DMS153 treated with DMSO at 0.1 percent for 48 hours (cell line): ENCODE measurements at regions not wholly inside any gene's neighbourhood (a gene's known extent, or its start where the extent isn't known, plus 50 kb on each side); places are given as distances from the start of the nearest gene placed in this dataset.

ENCODE experiments used
- DNase-seq: peaks from one replicate; lab custom pipeline; 2025; ENCODE audit not compliant: unreplicated experiment; lab: John Stamatoyannopoulos, UW

- no peak for DNase-seq
Measured at GRCh38 chr16:51035711-51036110, 115.4 kb downstream of the SALL1 start.

GRCh38 chr16:51035110-51035498, 116.0 kb downstream of the SALL1 start:
- no peak for DNase-seq

- DNase-seq, result peak; percentile 29
Measured at GRCh38 chr16:51034481-51035109, 116.5 kb downstream of the SALL1 start.

GRCh38 chr16:51031598-51031997, 119.5 kb downstream of the SALL1 start:
- DNase-seq, result no peak

GRCh38 chr16:51030516-51030915, 120.6 kb downstream of the SALL1 start:
- DNase-seq, result no peak

GRCh38 chr16:51025588-51026290, 125.3 kb downstream of the SALL1 start:
- no peak for DNase-seq

GRCh38 chr16:51024703-51025102, 126.4 kb downstream of the SALL1 start:
- DNase-seq, result no peak

- DNase-seq, result no peak
Measured at GRCh38 chr16:51022955-51023354, 128.1 kb downstream of the SALL1 start.

- no peak for DNase-seq
Measured at GRCh38 chr16:51019617-51020016, 131.5 kb downstream of the SALL1 start.

GRCh38 chr16:51017969-51018368, 133.1 kb downstream of the SALL1 start:
- DNase-seq, result no peak

GRCh38 chr16:51012396-51012795, 138.7 kb downstream of the SALL1 start:
- DNase-seq, result no peak

- no peak for DNase-seq
Measured at GRCh38 chr16:51010817-51011216, 140.3 kb downstream of the SALL1 start.

GRCh38 chr16:51009813-51010212, 141.3 kb downstream of the SALL1 start:
- no peak for DNase-seq

GRCh38 chr16:51009359-51009758, 141.7 kb downstream of the SALL1 start:
- DNase-seq, result no peak

- DNase-seq, result no peak
Measured at GRCh38 chr16:51008607-51009006, 142.5 kb downstream of the SALL1 start.

- DNase-seq, result no peak
Measured at GRCh38 chr16:51008037-51008436, 143.0 kb downstream of the SALL1 start.

- DNase-seq, result no peak
Measured at GRCh38 chr16:51003850-51004566, 147.1 kb downstream of the SALL1 start.

- no peak for DNase-seq
Measured at GRCh38 chr16:51002881-51003490, 148.1 kb downstream of the SALL1 start.

- DNase-seq, result no peak
Measured at GRCh38 chr16:50999181-50999580, 151.9 kb downstream of the SALL1 start.

GRCh38 chr16:50998411-50998810, 152.7 kb downstream of the SALL1 start:
- DNase-seq, result no peak

- DNase-seq, result no peak
Measured at GRCh38 chr16:50997679-50998078, 153.4 kb downstream of the SALL1 start.

- DNase-seq, result no peak
Measured at GRCh38 chr16:50996830-50997186, 154.3 kb downstream of the SALL1 start.
